Endothelial cell (in vitro differentiated cells): ENCODE measurements at regions not wholly inside any gene's neighbourhood (a gene's known extent, or its start where the extent isn't known, plus 50 kb on each side); places are given as distances from the start of the nearest gene placed in this dataset.

Experiments
- DNase-seq: peaks from one replicate; pipeline ENCODE4 v3.0.0; 2021; ENCODE audit warnings: low spot score
- H3K27ac Mint-ChIP-seq: one replicate; pipeline ENCODE4 v1.8.0; 2021; ENCODE audit warnings: mixed read lengths, inconsistent platforms; ENCODE audit not compliant: unreplicated experiment
- H3K27me3 Mint-ChIP-seq: one replicate; pipeline ENCODE4 v1.8.0; 2021; ENCODE audit warnings: mild to moderate bottlenecking, moderate library complexity, mixed read lengths, inconsistent platforms; ENCODE audit not compliant: unreplicated experiment
- H3K36me3 Mint-ChIP-seq: one replicate; pipeline ENCODE4 v1.8.0; 2021; ENCODE audit warnings: mild to moderate bottlenecking, low read depth, mixed read lengths, inconsistent platforms; ENCODE audit not compliant: unreplicated experiment
- H3K4me1 Mint-ChIP-seq: one replicate; pipeline ENCODE4 v1.8.0; 2021; ENCODE audit warnings: mild to moderate bottlenecking, mixed read lengths, inconsistent platforms; ENCODE audit not compliant: unreplicated experiment
- H3K4me3 Mint-ChIP-seq: one replicate; pipeline ENCODE4 v1.8.0; 2021; ENCODE audit warnings: mild to moderate bottlenecking, mixed read lengths, inconsistent platforms; ENCODE audit not compliant: unreplicated experiment
- H3K9me3 Mint-ChIP-seq: one replicate; pipeline ENCODE4 v1.8.0; 2021; ENCODE audit warnings: mixed read lengths, inconsistent platforms; ENCODE audit not compliant: unreplicated experiment
- CTCF ChIP-seq: fragments of 200-600 bp; sonication (generic); IDR thresholded peaks from one replicate; pipeline ENCODE4 v1.5.0; 2021; ENCODE audit warnings: antibody characterized with exemption; ENCODE audit not compliant: unreplicated experiment

DNA sequence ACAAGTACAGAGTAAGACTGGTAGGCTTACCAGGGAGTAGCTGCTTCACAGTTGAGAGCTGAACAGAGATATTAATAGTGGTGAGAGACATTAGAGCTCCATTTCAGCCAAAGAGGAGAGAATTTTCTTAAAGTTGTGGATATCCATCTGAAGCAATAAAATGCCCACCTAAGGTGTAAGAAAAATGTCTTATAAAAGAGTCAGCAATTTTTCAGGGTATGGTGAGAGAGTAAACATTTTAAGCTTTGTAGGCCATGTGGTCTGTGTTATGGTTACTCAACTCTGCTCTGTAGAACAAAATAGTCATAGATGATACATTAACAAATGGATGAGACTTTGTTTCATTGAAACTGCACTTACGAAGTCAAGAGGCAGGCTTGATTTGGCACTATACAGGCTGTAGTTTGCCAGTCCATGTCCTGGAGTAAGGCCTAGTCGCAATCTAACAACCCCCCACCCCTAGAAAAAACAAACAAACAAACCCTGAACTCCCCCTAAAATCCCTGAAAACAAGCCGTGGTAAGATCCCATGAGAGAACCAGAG, 945.4 kb upstream of the SEMA6A start:
- Mint-ChIP-seq H3K27ac (no peak overlapping the region), H3K36me3 (no peaks in the 10 kb centered on the region), H3K4me1 (no peaks in the 10 kb centered on the region), H3K27me3 (no peaks in the 10 kb centered on the region), H3K4me3 (no peak overlapping the region), H3K9me3 (no peaks in the 10 kb centered on the region)
- no peak for DNase-seq
- TF ChIP-seq CTCF: no peak

DNA sequence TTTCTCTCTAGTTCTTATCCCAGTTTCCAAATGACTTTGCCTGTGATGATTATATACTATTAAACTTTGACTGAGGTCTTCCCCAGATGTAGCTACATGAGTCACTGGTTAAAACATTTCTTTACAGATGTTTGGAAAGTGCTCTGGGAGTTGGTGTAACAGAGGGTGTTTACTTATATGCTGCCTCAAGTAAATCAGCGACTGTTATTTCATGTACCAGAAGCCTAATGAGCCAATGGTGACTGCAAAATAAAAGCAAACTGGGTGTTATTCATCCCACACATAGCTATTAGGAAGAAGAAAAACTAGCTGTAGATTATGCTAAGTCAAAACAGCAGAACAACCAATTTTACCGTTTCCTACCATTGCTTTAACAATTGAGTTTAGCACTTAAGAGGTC, 929.7 kb upstream of the SEMA6A start:
- Mint-ChIP-seq H3K27ac (no peak overlapping the region), H3K27me3 (peaks cover 1% of the 10 kb centered on the region), H3K4me3 (no peak overlapping the region), H3K9me3 (no peaks in the 10 kb centered on the region), H3K4me1 (no peaks in the 10 kb centered on the region), H3K36me3 (no peaks in the 10 kb centered on the region)
- DNase-seq: no peak
- no peak for TF ChIP-seq CTCF

- no peak for DNase-seq
- H3K4me1 Mint-ChIP-seq: no peaks in the 10 kb centered on the region
- H3K27ac Mint-ChIP-seq: no peak overlapping the region
- H3K9me3 Mint-ChIP-seq: no peaks in the 10 kb centered on the region
- no peaks in the 10 kb centered on the region for H3K36me3 Mint-ChIP-seq
- H3K4me3 Mint-ChIP-seq: no peak overlapping the region
- no peak for TF ChIP-seq CTCF
- H3K27me3 Mint-ChIP-seq: peaks cover 2% of the 10 kb centered on the region
Observed at GRCh38 chr5:117497601-117498000, 923.0 kb upstream of the SEMA6A start.

- H3K27me3 Mint-ChIP-seq: peaks cover 2% of the 10 kb centered on the region
- no peak overlapping the region for H3K4me3 Mint-ChIP-seq
- DNase-seq: no peak
- H3K4me1 Mint-ChIP-seq: no peaks in the 10 kb centered on the region
- H3K9me3 Mint-ChIP-seq: no peaks in the 10 kb centered on the region
- no peaks in the 10 kb centered on the region for H3K36me3 Mint-ChIP-seq
- no peak for TF ChIP-seq CTCF
- H3K27ac Mint-ChIP-seq: no peak overlapping the region
Observed at GRCh38 chr5:117496801-117497200, 922.2 kb upstream of the SEMA6A start.

DNA sequence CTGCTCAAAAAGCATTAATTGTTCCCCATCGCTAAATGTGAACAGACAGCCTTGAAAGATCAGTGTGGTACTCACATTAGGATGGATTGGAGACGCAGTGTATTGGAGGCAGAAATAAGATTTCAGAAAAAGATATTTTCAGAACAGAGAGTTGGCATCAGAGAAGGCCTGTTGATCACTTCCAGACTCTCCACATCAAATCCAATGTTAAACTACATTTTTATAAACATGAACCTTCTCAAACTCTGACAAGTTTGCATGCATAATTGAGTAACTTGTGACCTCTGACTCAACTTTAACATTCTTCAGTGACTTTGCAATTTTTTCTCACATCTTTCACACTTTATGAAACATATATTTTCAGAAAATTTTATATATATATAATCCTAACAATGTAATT, 919.6 kb upstream of the SEMA6A start:
- no peak for TF ChIP-seq CTCF
- Mint-ChIP-seq H3K4me1 (no peaks in the 10 kb centered on the region), H3K36me3 (no peaks in the 10 kb centered on the region), H3K27me3 (peaks cover 2% of the 10 kb centered on the region), H3K27ac (no peak overlapping the region), H3K4me3 (no peak overlapping the region), H3K9me3 (no peaks in the 10 kb centered on the region)
- no peak for DNase-seq
